B cell (primary cell): ENCODE measurements at regions not wholly inside any gene's neighbourhood (a gene's known extent, or its start where the extent isn't known, plus 50 kb on each side); places are given as distances from the start of the nearest gene placed in this dataset.
"Not testable (repeated sequence)": the region's sequence is repeated elsewhere in the genome, so short reads cannot be mapped to it uniquely, and the experiment has no call there.

ENCODE experiments used
- CTCF ChIP-seq: fragments of 200-600 bp; IDR thresholded peaks from one replicate; pipeline ENCODE4 v1.8.0; 2022; ENCODE audit warnings: antibody characterized with exemption, mild to moderate bottlenecking
- EZH2 ChIP-seq: IDR thresholded peaks from 2 replicates; pipeline ENCODE4 v1.6.1; 2012; ENCODE audit warnings: borderline replicate concordance, low read depth, mild to moderate bottlenecking, moderate library complexity, low read length; ENCODE audit not compliant: insufficient read depth, poor library complexity, severe bottlenecking

DNA sequence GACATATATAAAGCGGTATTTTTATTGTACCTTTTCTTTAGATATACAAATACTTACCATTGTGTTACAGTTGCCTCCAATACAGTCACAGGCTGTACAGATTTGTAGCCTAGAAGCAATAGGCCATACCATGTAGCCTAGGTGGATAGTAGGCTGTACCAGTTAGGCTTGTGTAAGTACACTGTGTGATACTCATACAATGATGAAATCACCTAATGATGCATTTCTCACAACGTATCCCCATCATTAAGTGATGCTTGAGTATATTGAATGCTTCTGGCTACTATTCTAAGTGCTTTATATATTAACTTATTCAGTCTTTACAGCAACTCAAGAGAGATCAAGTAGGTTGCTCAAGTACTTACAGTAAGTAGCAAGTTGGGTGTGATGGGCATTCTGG is 71.6 kb upstream of the AGTPBP1 start:
- TF ChIP-seq CTCF, EZH2: not testable (repeated sequence)
